NCI-H345 treated with DMSO at 0.1 percent for 48 hours (cell line): ENCODE measurements at regions not wholly inside any gene's neighbourhood (a gene's known extent, or its start where the extent isn't known, plus 50 kb on each side); places are given as distances from the start of the nearest gene placed in this dataset.

Source experiments
- DNase-seq: peaks from one replicate; lab custom pipeline; 2025; ENCODE audit not compliant: unreplicated experiment; lab: John Stamatoyannopoulos, UW

GRCh38 chr13:89279374-89279773 is 1608.2 kb downstream of the SLITRK5 start:
- no peak for DNase-seq

GRCh38 chr13:89281331-89281730 is 1610.2 kb downstream of the SLITRK5 start:
- DNase-seq: no peak

GRCh38 chr13:89282241-89282640 is 1611.1 kb downstream of the SLITRK5 start:
- DNase-seq: no peak

- no peak for DNase-seq
Observed at GRCh38 chr13:89287381-89287780, 1616.2 kb downstream of the SLITRK5 start.

- DNase-seq: no peak
Observed at GRCh38 chr13:89294115-89294867, 1623.1 kb downstream of the SLITRK5 start.

- no peak for DNase-seq
Observed at GRCh38 chr13:89307278-89307677, 1636.1 kb downstream of the SLITRK5 start.

- DNase-seq: no peak
Observed at GRCh38 chr13:89310943-89311672, 1639.9 kb downstream of the SLITRK5 start.

GRCh38 chr13:89315287-89315686 is 1644.1 kb downstream of the SLITRK5 start:
- DNase-seq: no peak

GRCh38 chr13:89322466-89322865 is 1651.3 kb downstream of the SLITRK5 start:
- no peak for DNase-seq

- no peak for DNase-seq
Observed at GRCh38 chr13:89324582-89324981, 1653.4 kb downstream of the SLITRK5 start.

- DNase-seq: no peak
Observed at GRCh38 chr13:89343165-89343564, 1672.0 kb downstream of the SLITRK5 start.

GRCh38 chr13:89352384-89352783 is 1681.2 kb downstream of the SLITRK5 start:
- DNase-seq: no peak

GRCh38 chr13:89361909-89362308 is 1690.7 kb downstream of the SLITRK5 start:
- no peak for DNase-seq

- DNase-seq: no peak
Observed at GRCh38 chr13:89363144-89363543, 1692.0 kb downstream of the SLITRK5 start.

GRCh38 chr13:89372193-89372592 is 1701.0 kb downstream of the SLITRK5 start:
- DNase-seq: no peak

GRCh38 chr13:89375839-89376238 is 1704.7 kb downstream of the SLITRK5 start:
- no peak for DNase-seq

GRCh38 chr13:89380101-89380500 is 1708.9 kb downstream of the SLITRK5 start:
- DNase-seq: no peak

GRCh38 chr13:89382981-89383380 is 1711.8 kb downstream of the SLITRK5 start:
- no peak for DNase-seq

- no peak for DNase-seq
Observed at GRCh38 chr13:89383891-89384290, 1712.7 kb downstream of the SLITRK5 start.

GRCh38 chr13:89393758-89394304 is 1722.7 kb downstream of the SLITRK5 start:
- DNase-seq: peak; percentile 82

GRCh38 chr13:89401264-89401675 is 1730.1 kb downstream of the SLITRK5 start:
- DNase-seq: no peak

GRCh38 chr13:89402211-89402610 is 1731.0 kb downstream of the SLITRK5 start:
- DNase-seq: no peak
